ENCODE measurements at regions not wholly inside any gene's neighbourhood (a gene's known extent, or its start where the extent isn't known, plus 50 kb on each side); places are given as distances from the start of the nearest gene placed in this dataset.
A peak's percentile ranks its signal among the peaks of the same experiment; 100 is the strongest.

GRCh38 chr11:96447208-96448110, 57.6 kb downstream of the JRKL start:
- Histone ChIP-seq H3K27me3 (no peaks in the 10 kb centered on the region), H3K9me3 (no peaks in the 10 kb centered on the region), H3K36me3 (no peaks in the 10 kb centered on the region), H3K4me1 (peaks cover 0 to 16% (median 11%) of the 10 kb centered on the region in 4 donors), H3K27ac (peak overlapping the region in 2 of 4 donors; percentile 23 to 34), H3K4me3 (peak overlapping the region in 1 of 4 donors; percentile 14)
- intact Hi-C loops (cut with DNase I), result no loop called here
- 81 to 84% methylated on average over 11 of the region's 11 CpGs for WGBS, 2 donors
- DNase-seq, result no peak
- TF ChIP-seq EP300 (IDR thresholded peaks at IDR 0.05) (no peak), POLR2A (IDR thresholded peaks at IDR 0.05) (no peak), POLR2AphosphoS5 (IDR thresholded peaks at IDR 0.05) (no peak), CTCF (IDR thresholded peaks at IDR 0.05) (no peak)

GRCh38 chr11:96448225-96448624, 58.4 kb downstream of the JRKL start:
- no peaks in the 10 kb centered on the region for H3K36me3 ChIP-seq
- intact Hi-C loops (cut with DNase I), result no loop called here
- TF ChIP-seq POLR2AphosphoS5 (IDR thresholded peaks at IDR 0.05) (peak in 2 of 4 donors; percentile 46 to 52), EP300 (IDR thresholded peaks at IDR 0.05) (no peak)
- no peaks in the 10 kb centered on the region for H3K9me3 ChIP-seq
- DNase-seq, result no peak
- WGBS, 2 donors, result 41 to 61% methylated on average over 3 of the region's 3 CpGs
- peaks cover 0 to 16% (median 11%) of the 10 kb centered on the region in 4 donors for H3K4me1 ChIP-seq
- no peaks in the 10 kb centered on the region for H3K27me3 ChIP-seq
- peak overlapping the region in 2 of 4 donors; percentile 23 to 34 for H3K27ac ChIP-seq
- H3K4me3 ChIP-seq, result peak overlapping the region in 1 of 4 donors; percentile 14

- no peak overlapping the region for H3K4me3 ChIP-seq
- no peaks in the 10 kb centered on the region for H3K36me3 ChIP-seq
- peaks cover 0 to 5% (median 0%) of the 10 kb centered on the region in 4 donors for H3K9me3 ChIP-seq
- H3K27ac ChIP-seq, result no peak overlapping the region
- no peak for DNase-seq
- no peaks in the 10 kb centered on the region for H3K27me3 ChIP-seq
- intact Hi-C loops (cut with DNase I), result no loop called here
- TF ChIP-seq POLR2AphosphoS5 (IDR thresholded peaks at IDR 0.05), result no peak
- no peaks in the 10 kb centered on the region for H3K4me1 ChIP-seq
Measured at GRCh38 chr11:96456111-96456510, 66.3 kb downstream of the JRKL start.

- no peak overlapping the region for H3K4me3 ChIP-seq
- H3K27me3 ChIP-seq, result no peaks in the 10 kb centered on the region
- peaks cover 0 to 5% (median 0%) of the 10 kb centered on the region in 4 donors for H3K9me3 ChIP-seq
- 55 to 80% methylated on average over 3 of the region's 3 CpGs for WGBS, 2 donors
- no peak overlapping the region for H3K27ac ChIP-seq
- no peaks in the 10 kb centered on the region for H3K36me3 ChIP-seq
- TF ChIP-seq EP300 (IDR thresholded peaks at IDR 0.05), result no peak
- TF ChIP-seq POLR2A (IDR thresholded peaks at IDR 0.05), result no peak
- TF ChIP-seq CTCF (IDR thresholded peaks at IDR 0.05), result no peak
- TF ChIP-seq POLR2AphosphoS5 (IDR thresholded peaks at IDR 0.05), result no peak
- no peak for DNase-seq
- intact Hi-C loops (cut with DNase I), result no loop called here
- peaks cover 0 to 9% (median 3%) of the 10 kb centered on the region in 4 donors for H3K4me1 ChIP-seq
Measured at GRCh38 chr11:96459751-96460150, 69.9 kb downstream of the JRKL start.

- H3K9me3 ChIP-seq, result peaks cover 0 to 5% (median 0%) of the 10 kb centered on the region in 4 donors
- TF ChIP-seq POLR2A (IDR thresholded peaks at IDR 0.05), result no peak
- no peak for TF ChIP-seq EP300 (IDR thresholded peaks at IDR 0.05)
- no peak for TF ChIP-seq POLR2AphosphoS5 (IDR thresholded peaks at IDR 0.05)
- no peak for TF ChIP-seq CTCF (IDR thresholded peaks at IDR 0.05)
- H3K27ac ChIP-seq, result no peak overlapping the region
- H3K36me3 ChIP-seq, result no peaks in the 10 kb centered on the region
- no peaks in the 10 kb centered on the region for H3K27me3 ChIP-seq
- WGBS, 2 donors, result 21 to 67% methylated on average over 2 of the region's 2 CpGs
- no peak overlapping the region for H3K4me3 ChIP-seq
- peaks cover 0 to 9% (median 3%) of the 10 kb centered on the region in 4 donors for H3K4me1 ChIP-seq
- intact Hi-C loops (cut with DNase I), result no loop called here
- DNase-seq, result no peak
Measured at GRCh38 chr11:96461871-96462270, 72.1 kb downstream of the JRKL start.

Measured in sigmoid colon (tissue), 6 donors.